GM21528 (cell line): ENCODE measurements at regions not wholly inside any gene's neighbourhood (a gene's known extent, or its start where the extent isn't known, plus 50 kb on each side); places are given as distances from the start of the nearest gene placed in this dataset.
"Not testable (repeated sequence)": the region's sequence is repeated elsewhere in the genome, so short reads cannot be mapped to it uniquely, and the experiment has no call there.

ENCODE experiments used
- ATAC-seq: cut with Tn5 transposase; IDR thresholded peaks from one replicate; pipeline ENCODE4 v1.9.1; 2021; ENCODE audit warnings: mild to moderate bottlenecking, moderate library complexity; ENCODE audit not compliant: unreplicated experiment, low FRiP score

DNA sequence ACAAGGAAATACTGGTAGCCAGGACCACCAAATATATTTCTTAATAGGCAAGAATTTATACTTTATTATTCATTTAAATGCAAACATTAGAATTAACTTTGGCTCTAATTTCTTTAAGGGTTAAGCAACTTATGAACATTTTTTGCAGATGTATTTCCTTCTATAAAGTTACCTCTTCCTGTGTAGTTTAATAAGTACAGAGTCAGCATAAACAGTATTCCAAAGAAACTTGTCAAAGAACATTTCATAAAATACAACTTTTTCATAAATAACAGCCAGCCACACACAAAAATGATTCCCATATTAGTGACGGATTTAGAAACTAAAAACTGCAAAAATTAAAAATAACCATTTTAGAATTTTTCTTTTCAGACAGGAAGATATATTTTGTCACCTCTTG, 723.2 kb downstream of the KCNJ2 start:
- ATAC-seq, result no peak

DNA sequence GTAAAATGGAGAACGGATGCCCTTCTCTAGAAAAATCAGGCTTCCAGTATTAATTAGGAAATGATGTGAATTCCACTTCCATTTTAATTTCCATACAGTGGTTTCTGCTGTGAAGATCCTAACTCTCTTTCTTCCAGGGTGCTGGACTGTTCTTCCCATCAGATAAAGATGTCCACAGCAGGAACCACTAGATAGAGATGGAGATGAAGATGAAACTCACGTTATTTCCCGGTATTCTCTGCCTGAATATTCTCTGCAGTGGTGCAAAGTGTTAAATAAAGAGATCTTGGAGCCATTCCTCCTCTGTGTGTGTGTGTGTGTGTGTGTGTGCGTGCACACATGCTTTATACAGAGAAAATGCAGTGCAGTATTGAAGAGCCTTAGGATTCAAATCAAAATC, 727.5 kb downstream of the KCNJ2 start:
- no peak for ATAC-seq

DNA sequence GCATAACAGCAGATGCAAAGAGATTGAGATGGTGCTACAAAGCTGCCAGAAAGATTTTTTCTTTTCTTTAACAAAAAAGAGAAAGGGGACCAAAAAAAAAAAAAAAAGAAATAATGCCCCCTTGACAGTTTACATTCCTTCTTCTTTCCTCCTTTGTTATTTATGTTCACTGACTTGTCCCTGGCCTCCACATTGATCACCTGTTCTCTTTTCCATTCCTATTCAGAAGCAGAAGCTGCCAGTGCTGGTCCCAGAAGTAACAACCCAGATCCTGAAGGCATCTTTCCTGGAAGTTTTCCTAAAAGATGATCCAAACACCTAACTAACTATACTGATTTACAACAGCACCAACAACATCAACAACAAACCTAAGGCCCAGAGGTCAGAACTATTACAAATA, 728.1 kb downstream of the KCNJ2 start:
- no peak for ATAC-seq

DNA sequence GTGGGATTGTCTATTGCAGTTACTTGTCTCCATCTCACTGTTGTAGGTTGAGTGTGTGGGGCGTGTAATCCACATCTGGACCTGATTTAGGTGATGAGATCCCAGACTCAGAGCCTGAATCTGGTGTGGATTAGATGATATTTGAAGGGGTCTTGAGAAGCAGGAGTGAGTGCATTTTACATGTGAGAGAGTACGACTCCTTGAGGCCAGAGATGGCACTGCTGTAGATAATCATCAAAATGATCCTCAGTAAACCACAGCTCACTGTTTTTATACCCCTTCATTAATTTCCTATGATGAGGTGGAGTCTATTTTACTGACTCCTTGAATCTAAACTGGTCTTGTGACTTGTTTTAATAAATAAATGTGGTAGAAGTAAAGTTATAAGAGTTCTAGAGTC, 732.5 kb downstream of the KCNJ2 start:
- ATAC-seq, result no peak

DNA sequence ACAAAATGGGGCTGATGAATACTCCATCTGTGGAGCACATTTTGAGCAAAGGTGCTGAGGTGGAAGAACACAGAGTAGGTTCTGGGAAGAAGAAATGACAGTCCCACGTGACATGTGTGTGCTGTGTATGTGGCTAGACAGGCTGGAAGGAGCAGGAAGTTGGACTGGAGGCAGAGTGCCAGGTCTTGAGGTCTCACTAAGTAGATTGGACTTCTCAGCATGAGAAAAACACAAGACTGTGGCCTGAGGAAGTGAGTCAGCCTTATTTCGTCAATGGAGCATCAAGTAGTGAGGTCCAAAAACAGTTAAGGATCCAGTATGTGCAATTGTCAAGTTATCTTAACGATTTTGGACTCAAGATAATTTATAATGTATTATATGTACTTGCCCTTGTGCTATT, 736.5 kb downstream of the KCNJ2 start:
- ATAC-seq, result no peak

DNA sequence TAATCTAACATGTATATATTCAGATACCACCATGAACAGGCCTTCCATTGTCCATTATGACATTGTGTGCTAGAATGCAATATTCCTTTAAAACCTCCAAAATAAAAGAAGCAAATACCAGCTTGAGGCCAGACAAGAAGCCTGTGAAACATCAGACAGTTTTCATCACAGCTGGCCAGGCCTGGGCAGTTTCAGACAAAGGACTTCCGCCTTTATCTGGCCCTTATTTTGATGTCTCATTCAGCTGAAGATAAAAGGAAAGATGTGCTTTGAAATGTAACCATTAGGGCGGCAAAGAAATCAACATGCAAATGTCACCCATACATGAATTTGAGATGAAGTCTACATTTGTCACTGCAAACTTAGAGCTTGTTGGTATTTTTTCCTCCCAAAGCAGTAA, 737.5 kb downstream of the KCNJ2 start:
- ATAC-seq, result no peak

DNA sequence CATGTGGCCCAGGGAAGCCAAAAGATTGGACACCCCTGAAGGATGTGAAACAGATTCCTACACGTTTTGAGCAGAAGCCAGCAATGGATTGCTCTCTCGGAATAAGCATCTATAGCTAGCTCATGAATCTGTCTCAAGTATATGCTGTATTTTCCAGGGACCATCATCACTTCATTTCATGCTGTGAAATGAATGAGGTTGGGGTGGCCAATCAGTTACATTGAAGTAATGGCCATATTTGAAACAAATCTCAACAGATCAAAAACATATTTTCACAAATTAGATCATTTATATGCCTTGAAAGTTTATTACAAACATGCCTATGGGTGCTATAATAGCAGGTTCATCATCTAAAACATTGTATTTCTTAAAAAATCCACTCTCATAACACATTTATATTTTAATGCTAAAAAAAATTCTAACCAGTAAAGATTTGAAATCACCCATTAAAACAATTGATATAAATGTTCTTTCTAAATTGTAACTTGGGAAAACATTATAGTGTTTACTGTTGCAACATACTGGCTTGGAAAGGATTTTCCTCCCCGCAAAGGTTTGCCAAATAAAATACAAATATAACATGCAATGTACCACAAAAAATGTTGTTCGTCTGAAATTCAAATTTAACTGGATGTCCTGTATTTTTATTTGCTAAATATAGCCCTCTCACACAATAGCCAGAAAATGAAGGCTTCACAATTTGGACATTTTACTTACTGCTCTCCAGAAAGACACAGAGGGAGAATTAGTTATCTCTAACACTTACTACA, 743.6 kb downstream of the KCNJ2 start:
- ATAC-seq, result no peak

DNA sequence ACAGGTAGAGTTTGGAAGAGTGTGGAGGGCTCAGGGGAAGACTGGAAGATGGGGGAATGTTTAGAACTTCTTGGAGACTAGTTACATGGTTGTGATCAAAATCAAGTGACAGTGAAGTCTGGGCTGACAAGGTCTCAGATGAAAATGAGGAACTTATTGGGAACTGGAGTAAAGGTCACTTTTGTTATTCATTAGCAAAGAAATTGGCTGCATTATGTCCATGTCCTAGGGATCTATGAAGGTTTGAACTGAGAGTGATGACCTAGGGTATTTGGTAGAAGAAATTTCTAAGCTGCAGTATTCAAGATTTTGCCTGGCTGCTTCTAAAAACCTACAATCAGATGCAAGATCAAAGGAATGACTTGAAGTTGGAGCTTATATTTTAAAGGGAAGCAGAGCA, 747.1 kb downstream of the KCNJ2 start:
- ATAC-seq, result no peak

DNA sequence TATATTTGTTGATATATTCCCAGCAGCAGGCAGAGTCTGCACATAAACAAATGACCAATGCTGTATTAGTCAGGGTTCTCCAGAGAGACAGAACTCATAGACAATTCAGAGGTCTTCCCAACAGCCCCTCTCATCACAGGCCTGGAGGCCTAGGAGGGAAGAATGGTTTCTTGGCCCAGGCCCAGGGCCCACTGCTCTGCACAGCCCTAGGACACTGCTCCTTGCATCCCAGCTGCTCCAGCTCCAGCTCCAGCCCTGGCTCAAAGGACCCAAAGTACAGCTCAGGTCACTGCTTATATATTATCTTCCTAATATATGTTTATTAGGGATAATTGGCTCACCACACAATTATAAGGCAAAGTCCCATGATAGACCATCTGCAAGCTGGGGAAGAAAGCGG, 749.9 kb downstream of the KCNJ2 start:
- no peak for ATAC-seq

DNA sequence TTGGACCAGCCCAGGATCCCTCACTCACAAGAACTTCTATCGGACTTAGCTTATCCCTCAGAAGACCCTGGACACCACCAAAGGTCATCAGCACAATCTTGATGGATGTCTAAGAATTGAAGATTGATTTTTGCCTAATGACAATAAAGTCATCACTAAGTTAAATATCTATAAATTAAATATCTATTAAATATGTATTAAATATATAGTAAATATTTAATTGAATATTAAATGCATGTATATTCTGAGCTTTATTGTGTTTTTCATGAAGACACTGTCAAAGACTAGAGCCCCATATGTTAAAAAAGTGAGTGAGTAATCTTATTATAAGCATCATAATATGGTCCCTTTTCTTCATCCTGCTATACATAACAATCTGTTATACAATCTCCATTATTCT, 751.1 kb downstream of the KCNJ2 start:
- ATAC-seq, result no peak

DNA sequence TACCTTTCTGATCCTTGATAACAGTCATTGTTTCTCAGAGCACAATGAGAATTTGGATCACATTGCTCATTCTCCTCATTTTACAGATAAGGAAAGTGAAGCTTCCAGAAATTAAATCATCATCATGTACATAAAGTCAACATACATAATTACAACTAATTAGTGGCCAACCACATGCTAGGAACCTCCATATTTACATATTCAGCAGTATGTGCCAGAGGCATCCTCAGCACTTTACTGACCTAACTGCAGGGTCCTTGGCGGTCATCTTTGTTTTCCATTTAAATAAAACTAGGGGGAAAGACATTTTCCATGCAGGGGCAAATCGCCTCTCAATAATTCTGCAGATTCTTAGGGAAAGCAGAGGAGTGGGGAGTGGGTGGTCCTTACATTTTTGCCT, 752.9 kb downstream of the KCNJ2 start:
- ATAC-seq, result no peak

DNA sequence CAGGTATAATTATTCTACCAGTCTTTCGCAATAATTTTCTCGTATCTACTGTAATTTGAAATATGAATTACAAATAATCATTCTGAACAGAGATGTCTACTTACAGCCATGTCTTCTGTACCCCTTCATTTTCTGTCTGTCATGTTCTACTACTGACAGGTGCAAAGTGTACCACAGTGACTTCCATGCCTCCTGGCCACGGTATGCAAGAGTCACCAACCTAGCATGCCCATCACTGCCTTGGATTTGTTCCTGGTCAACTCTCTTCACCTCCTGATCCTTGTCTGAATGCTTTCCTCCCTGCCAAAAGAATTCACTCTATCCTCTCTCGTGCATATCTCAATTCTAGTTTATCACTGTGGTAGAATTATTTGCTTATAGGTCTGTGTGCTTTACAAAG, 755.4 kb downstream of the KCNJ2 start:
- ATAC-seq, result no peak

DNA sequence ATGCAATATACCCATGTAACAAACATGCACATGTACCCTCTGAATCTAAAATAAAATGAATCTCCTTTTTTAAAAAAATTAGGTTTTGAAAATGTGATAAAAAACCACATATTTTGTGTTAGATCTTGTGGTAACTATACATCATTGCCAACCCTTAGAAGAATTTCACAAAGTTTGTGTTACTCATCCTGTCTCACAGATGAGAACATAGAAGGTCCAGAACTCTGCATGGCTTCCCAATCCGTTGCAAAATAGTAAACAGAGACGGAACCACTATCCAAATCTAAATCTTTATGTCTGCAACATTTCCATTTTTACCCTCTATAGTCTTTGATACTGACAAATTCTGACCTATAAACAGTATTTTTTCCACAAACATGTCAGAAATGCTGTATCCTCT, 759.9 kb downstream of the KCNJ2 start:
- ATAC-seq, result no peak

DNA sequence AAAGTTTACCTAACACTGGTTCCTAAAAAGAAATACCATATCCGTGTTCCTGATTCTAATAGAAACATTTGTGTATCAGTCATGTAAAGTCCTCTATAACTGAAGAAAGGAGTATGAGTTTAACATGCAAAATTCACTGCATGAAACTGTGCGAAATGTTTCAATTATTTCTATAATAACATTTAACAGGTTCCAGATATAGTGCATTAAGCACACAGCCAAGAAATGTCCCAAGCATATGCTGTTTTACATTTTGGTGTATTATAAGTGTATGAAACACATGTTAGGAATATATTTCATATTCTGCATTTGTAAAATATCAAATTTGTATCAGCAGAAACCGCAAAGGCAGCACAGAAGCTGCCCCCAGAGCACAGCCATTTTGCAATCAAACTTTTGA, 764.9 kb downstream of the KCNJ2 start:
- no peak for ATAC-seq

DNA sequence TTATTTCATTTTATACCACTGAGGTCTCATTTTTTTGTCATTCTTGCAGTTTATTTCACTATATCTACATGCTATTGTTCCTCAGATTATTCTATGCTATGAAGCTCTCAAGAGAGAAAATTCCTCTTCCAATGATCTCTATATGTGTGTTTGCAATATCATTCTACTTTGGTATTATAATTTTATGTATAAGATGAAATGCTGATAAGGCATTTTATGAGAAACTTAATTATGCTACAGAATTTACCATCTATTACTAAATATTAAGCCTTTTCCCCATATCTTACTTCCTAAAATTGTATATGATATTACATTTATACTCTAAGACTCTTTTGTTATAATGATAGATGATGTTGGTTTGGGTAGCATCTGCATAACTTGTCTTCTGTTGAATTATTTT, 765.5 kb downstream of the KCNJ2 start:
- ATAC-seq, result no peak

DNA sequence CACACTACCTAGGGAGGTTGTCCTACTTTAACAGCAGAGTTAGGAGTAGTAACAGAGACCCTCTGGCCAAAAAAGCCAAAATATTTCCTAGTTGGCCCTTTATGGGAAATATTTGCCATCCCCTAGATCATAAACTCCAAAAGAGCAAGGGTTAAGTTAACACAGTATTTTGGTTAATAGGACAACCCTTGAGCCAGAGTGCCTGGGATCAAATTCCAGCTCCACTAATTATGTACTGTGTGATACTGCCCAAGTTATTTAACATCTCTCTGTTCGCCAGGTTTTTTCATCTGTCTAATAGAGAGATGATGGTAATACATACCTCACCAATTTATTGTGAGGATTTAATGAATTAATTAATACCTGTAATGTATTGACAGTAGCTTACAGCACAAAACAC, 767.4 kb downstream of the KCNJ2 start:
- no peak for ATAC-seq

DNA sequence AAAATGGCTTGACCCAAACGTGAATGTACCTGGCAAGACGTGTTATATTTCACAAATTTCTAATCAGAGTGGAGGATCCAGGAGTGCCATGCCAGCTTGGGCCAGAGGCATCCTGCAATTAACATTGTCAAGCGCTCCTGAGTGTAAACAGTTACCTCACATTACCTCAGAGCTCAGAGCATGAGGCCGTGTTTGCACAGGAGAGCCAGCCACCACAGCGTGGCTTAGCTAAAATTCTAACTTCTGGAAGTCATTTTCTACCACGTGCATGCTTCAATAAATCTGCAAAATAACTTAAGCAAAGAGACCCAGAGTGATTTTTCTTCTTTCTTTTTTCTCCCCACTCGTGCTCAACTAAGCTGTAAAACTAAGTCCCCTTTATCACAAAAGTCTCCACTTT, 769.0 kb downstream of the KCNJ2 start:
- no peak for ATAC-seq

DNA sequence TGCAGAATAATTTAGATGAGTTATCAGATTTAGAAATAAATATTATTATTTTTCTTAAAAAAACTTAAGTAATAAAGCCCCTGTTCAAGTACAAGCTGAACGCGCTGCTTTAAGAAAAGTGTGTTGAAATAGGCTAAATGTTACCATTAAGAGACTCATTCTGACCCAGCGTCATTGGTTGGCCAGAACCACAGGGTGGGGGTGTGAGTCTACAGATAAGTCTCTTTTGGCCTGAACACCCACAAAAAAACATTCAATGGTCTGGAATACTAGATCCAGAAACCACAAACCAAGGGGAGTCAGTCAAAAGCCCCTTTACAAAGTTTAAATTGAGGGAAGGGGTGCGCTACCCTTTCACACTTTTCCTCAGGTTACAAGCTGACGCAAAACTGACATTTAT, 776.1 kb downstream of the KCNJ2 start:
- no peak for ATAC-seq

DNA sequence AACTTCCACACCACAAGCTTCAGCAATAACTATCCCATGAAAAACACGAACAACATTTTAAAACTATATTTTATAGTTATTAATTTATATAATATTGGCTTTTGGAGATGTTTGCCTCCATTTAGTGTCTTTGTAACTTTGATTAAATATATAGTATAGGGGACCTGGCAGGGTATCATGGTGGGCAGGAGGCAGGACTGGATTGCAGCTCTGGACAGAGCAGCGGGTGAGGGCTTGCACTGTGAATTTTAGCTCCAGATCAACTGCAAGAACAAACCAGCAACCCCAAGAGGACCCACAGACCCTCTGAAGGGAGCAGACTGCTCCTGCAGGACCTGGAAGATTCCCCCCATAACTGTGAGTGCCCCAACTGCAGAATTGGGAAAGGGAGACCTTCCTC, 777.9 kb downstream of the KCNJ2 start:
- ATAC-seq, result no peak

DNA sequence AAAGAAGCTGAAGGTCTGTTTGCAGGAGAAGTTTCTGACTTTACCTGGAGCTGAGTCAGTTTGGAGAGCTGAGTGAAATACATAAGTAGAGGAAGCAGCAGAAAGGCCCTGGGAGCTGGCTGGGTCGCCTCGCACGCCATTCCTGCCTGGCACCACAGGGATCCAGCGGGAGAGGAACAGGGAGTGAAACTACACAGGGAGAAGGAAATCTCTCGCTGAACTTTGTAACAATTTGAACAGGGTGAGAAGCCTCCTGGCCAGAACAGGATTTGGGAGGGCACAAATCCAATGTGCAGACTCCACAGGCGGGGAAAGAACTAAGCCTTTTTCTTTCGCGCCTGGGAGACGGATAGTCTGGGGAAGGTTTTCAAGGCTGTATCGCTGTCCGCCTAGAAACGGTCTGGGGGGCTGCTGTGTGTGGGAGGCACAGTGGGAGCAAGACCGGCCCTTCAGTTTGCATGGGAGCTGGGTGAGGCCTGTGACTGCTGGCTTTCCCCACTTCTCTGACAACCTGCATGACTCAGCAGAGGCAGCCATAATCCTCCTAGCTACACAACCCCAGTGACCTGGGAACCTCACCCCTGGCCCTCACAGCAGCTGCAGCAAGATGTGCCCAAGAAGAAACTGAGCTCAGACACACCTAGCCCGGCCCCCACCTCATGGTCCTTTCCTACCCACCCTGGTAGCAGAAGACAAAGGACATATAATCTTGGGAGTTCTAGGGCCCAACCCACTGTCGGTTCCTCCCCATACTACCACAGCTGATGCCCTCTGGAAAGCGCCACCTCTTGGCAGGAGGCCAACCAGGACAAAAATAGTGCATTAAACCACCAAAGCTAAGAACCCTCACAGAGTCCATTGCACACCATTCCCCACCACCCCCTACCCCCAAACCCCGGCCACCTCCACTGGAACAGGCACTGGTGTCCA, 778.6 kb downstream of the KCNJ2 start:
- ATAC-seq, result no peak

DNA sequence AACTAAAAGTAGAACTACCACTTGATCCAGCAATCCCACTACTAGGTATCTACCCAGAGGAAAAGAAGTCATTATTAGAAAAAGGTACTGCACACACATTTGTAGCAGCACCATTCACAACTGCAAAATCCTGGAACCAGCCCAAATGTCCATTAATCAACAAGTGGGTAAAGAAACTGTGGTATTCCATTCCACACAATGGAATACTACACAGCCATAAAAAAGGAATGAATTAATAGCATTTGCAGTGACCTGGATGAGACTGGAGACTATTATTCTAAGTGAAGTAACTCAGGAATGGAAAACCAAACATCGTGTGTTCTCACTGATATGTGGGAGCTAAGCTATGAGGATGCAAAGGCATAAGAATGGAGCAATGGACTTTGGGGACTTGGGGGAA, 783.8 kb downstream of the KCNJ2 start:
- not testable (repeated sequence) for ATAC-seq

DNA sequence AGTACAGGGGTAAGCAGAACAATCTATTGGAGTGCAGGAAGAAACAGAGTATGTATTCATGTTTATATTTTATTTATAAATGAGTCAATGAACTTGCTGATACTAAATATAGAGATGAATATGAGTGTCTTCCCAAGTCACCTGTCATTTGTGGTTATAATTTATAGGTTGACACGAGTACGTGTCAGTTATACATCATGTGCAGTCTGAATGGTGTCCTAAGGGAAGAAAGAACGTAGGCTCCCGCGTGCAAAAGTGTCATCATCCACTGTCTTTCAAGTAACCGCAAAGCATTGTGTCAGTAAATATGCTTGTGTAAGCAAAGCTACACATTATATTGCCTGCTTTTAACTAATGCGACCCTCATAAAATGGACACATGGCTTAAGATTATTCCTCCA, 786.1 kb downstream of the KCNJ2 start:
- no peak for ATAC-seq
